ENCODE measurements at regions not wholly inside any gene's neighbourhood (a gene's known extent, or its start where the extent isn't known, plus 50 kb on each side); places are given as distances from the start of the nearest gene placed in this dataset.
"Not testable (repeated sequence)": the region's sequence is repeated elsewhere in the genome, so short reads cannot be mapped to it uniquely, and the experiment has no call there.

DNA sequence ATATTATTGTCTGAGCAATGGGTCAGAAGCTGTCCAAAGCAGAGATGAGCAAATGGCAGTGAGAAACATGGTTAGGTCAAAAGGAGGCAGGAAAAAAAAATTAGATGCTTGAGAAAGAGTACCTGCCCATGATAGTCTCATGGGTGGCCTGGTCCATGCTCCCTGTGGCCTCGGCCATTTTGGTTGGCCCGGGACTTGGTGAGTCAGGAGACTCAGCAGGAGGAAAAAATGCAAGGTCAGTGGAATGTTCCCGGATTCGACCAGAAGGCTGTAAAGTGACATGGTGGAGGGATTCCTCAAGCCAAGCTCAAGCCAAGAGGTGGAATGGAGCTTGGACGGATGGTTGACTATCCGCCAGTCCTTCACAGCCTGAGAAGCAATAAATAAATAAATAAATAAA lies 236.7 kb downstream of the ASMT start:
- DNase-seq (ENCODE audit: low read depth in 2 of 2), result no peak

DNA sequence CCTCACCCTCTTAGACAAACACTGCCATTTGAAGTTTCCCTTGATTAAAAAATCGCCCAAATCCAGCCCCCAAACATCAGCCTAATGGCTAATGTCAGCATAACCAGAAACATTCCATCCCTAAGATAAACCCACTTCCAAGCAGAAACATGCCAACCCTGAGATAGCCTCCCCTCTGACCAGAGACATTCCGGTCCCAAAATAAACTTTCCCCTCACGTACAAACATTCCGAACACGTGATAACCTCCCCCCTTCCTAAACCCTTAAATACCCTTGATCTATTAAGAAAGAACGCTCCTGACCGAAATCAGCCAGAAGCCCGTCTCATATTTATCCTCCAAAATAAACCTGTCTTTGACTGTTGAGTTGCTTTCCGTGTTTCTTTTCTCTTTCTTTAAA lies 237.2 kb downstream of the ASMT start:
- no peak for DNase-seq (ENCODE audit: low read depth in 2 of 2)

DNA sequence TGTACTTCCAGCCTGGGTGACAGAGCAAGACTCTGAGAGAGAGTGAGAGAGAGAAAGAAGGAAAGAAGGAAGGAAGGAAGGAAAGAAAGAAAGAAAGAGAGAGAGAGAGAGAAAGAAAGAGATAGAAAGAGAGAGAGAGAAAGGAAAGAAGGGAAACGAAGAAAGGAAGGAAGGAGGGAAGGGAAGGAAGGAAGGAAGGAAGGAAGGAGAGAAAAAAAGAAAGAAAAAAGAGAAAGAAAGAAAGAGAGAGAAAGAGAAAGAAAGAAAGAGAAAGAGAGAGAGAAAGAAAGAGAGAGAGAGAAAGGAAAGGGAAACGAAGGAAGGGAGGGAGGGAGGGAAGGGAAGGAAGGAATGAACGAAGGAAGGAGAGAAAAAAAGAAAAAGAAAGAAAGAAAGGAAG lies 238.6 kb downstream of the ASMT start:
- DNase-seq (ENCODE audit: low read depth in 2 of 2), result no peak

DNA sequence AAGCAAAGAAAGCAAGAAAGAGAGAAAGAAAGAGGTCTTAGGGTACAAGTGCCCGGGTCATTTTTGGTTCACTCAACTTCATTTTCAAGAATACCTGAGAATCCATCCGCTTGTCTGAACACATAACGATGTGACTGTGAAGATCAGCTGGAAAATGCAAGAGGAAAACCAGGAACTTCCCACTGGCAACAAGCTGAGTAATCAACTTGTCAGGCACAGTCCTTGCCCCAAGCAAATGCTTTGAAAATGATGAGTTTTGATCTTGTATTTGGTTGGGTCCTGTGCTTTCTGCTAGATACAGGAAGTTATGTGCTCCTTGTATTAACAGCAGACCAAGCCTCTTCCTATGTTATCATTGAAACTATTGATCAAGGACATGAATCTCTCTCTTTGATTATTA lies 239.1 kb downstream of the ASMT start:
- DNase-seq (ENCODE audit: low read depth in 2 of 2), result no peak

DNA sequence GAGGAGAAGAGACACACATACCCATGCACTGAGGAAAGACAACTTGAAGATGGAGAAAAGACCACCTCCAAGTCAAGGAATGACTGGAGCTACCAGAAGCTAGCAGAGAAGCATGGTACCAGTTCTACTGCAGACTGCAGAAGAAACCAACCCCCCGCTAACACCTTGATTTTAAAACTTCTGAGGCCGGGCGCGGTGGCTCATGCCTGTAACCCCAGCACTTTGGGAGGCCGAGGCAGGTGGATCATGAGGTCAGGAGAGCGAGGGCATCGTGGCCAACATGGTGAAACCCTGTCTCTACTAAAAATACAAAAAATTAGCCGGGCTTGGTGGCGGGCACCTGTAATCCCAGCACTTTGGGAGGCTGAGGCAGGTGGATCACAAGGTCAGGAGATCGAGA lies 240.0 kb downstream of the ASMT start:
- DNase-seq (ENCODE audit: low read depth in 2 of 2), result not testable (repeated sequence)

DNA sequence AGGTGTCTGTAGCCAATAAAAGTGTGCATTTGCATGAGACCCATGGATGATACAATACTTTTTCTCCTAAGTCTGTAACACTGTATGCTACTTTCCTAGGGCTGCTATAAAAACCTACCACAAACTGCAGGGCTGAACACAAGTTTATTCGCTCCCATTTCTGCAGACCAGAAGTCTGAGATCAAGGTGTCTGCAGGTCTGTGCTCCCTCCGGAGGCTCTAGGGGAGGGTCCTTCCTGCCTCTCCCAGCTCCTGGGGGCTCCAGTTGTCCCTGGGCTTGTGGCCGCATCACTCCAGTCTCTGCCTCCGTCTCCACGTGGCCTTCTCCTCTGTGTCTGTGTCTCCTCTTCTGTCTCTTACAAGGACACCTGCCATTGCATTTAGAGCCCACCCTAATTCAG lies 244.4 kb downstream of the ASMT start:
- DNase-seq (ENCODE audit: low read depth in 2 of 2), result not testable (repeated sequence)

DNA sequence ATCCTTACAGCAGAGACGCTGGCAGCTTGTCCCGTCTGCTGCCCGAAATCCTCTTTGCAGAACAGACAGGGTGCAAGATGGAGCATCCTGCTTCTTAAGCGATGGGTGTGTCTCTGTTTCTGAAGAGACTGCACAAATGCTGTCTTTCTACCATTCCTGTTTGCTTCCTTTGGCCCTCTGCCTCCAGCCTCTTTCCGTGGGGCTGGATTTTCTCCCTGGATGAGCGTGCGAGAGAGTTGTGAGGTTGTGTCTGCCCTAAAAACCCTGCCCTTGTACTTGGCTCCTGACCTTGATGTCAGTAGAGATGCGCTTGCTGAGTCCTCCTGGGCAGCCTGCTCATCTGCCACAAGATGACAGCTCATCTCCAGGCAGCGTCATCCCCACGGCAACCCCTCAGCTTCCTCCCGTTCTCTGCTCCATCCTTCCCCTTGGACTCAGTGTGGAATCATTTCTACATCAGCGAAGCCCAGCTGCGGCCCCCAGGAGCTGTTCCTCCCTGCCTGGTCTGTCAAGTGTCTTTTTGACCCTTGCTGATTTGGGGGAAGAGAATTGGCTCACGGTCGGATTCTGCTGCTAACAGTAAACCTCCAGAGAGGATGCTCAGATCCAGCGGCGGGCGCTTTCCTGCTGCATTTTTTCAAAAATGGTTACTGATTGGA lies 246.2 kb downstream of the ASMT start:
- DNase-seq (ENCODE audit: low read depth in 2 of 2), result no peak

DNA sequence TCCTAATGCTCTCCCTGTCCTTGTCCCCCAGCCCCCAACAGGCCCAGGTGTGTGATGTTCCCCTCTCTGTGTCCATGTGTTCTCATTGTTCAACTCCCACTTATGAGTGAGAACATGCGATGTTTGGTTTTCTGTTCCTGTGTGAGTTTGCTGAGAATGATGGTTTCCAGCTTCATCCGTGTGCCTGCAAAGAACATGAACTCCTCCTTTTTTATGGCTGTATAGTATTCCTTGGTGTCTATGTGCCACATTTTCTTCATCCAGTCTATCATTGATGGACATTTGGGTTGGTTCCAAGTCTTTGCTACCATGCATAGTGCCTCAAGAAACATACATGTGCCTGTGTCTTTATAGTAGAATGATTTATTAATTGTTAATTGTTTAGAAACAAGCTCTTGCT lies 249.1 kb downstream of the ASMT start:
- DNase-seq (ENCODE audit: low read depth in 2 of 2), result not testable (repeated sequence)

DNA sequence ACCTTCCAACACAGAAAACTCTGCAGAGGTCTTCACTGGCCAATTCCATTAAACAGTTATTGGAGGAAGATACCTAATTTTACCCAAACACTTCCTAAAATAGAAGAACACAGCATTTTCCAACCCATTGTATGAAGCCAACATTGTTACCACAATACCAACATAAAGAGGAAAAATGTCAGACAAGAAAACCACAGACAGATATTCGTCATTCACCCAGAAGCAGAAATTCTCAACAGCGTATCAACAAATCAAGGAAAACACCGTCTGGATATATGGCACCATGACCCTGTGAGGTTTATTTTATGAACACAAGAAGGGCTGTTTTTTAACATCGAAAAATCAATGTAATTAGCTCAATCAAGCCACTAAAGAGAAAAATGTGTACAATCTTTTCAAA lies 255.6 kb downstream of the ASMT start:
- DNase-seq (ENCODE audit: low read depth in 2 of 2), result no peak

DNA sequence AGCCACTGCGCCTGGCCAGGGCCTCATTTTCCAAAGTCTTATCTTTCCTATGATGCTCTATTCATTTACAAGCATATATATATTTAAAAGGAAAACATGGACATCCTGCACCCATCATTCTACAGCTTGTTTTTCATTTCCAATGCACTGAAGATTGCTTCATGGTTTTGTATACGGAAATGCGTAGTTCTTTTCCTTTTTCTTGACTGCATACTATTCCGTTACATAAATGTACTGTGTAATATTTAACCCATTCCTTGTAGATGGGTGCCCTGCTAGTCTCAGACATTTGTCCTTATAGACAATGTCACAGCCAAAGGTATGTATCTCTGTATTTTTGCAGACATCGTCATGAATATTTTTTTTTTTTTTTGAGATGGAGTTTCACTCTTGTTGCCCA lies 257.0 kb downstream of the ASMT start:
- DNase-seq (ENCODE audit: low read depth in 2 of 2), result no peak

DNA sequence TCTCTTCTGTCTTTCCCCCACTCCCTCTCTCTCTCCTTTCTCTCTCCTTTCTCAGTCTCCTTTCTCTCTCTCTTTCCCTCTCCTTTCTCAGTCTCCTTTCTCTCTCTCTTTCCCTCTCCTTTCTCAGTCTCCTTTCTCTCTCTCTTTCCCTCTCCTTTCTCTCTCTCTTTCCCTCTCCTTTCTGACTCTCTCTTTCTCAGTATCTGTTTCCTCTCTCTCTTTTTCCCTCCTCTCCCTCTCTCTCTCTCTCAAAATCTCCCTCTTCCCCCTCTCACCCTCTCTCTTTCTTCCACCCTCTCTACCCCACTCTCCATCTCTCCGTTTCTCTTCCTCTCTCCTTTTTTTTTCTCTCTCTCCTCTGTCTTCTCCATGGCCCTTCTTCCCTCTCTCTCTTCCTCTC lies 258.8 kb downstream of the ASMT start:
- no peak for DNase-seq (ENCODE audit: low read depth in 2 of 2)

DNA sequence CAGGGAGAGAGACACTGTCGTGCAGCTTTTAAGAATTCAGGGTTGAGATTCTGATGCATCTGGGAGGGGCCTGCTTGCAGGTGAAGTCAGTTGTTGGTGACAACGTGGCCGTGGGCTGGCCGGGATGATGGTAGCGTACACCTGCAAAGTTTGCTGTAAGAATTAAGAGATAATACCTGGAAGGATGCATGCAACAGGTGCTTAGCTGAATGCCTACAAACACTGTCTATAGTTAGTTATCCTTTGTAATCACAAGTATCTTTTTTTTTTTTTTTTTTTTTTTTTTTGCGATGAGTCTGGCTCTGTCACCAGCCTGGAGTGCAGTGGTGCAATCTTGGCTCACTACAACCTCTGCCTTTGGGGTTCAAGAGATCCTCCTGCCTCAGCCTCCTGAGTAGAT lies 259.6 kb downstream of the ASMT start:
- DNase-seq (ENCODE audit: low read depth in 2 of 2), result no peak

DNA sequence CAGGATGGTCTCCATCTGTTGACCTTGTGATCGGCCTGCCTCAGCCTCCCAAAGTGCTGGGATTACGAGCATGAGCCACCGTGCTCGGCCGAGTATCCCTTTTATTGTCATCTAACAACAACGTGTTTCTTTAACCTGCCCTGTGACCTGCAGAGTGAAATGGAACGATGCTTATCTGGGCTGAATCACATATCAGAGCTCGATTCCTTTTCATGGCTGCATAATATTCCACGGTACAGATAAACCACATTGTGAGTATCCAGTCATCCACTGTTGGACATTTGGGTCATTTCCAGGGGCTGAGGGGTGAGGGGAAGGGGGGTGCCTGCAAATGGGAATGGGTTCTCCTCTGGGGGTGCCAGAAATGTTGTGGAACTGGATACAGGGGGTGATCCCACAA lies 260.0 kb downstream of the ASMT start:
- DNase-seq (ENCODE audit: low read depth in 2 of 2), result no peak

DNA sequence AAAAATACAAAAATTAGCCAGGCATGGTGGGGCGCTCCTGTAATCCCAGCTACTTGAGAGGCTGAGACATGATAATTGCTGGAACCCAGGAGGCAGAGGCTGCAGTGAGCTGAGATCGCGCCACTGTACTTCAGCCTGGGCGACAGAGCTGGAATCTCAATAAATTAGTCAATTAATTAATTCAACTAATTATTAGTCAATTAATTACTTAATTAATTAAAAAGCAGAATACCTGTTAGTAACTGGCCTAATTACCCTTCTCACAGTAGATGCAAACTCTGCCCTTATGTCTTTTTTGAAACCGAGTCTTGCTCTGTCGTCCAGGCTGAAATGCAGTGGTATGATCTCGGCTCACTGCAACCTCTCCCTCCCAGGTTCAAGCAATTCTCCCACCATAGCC lies 261.2 kb downstream of the ASMT start:
- DNase-seq (ENCODE audit: low read depth in 2 of 2), result no peak

DNA sequence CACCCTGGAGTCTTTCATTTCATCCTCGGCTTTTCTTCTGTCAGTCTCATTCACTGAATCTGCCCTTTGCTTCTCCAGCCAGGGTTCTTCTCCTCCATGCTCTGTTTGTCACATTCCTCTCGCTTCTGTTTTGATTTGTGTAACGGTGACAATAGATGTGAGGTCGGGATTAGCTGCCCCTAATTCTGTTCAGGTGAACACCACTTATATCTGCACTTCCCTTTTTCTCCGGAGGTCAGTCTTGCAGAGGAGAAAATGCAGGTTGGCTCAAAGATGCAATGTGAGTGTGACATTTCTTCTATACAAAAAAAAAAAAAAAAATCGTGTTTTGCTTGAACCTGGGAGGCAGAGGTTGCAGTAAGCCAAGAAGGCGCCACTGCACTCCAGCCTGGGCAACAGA lies 262.9 kb downstream of the ASMT start:
- DNase-seq (ENCODE audit: low read depth in 2 of 2), result no peak

DNA sequence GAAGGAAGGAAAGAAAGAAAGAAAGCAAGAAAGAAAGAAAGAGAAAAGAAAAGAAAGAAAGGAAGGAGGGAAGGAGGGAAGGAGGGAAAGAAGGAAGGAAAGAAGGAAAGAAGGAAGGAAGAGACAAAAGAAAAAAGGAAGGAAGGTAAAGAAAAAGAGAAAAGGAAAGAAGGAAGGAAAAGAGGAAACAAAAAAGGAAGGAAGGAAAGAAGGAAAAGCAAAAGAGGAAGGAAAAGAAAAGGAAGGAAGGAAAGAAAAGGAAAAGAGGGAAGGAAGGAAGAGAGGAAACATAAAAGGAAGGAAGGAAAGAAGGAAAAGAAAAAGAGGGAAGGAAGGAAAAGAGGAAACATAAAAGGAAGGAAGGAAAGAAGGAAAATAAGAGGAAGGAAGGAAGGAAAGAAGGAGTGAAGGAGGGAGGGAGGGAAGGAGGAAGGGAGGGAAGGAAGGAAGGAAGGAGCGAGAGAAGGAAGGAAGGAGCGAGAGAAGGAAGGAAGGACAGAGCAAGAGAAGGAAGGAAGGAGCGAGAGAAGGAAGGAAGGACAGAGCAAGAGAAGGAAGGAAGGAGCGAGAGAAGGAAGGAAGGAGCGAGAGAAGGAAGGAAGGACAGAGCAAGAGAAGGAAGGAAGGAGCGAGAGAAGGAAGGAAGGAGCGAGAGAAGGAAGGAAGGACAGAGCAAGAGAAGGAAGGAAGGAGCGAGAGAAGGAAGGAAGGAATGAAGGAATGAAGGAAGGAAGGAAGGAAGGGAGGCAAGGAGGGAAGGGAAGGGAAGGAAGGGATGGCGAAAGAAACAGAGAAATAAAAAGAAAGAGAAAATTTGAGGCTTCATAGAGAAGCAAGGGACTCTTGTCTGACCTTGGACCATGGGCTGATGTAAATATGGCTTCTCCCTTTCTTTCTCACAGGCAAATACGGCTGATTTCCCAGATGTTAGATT lies 266.3 kb downstream of the ASMT start:
- not testable (repeated sequence) for DNase-seq (ENCODE audit: low read depth in 2 of 2)

DNA sequence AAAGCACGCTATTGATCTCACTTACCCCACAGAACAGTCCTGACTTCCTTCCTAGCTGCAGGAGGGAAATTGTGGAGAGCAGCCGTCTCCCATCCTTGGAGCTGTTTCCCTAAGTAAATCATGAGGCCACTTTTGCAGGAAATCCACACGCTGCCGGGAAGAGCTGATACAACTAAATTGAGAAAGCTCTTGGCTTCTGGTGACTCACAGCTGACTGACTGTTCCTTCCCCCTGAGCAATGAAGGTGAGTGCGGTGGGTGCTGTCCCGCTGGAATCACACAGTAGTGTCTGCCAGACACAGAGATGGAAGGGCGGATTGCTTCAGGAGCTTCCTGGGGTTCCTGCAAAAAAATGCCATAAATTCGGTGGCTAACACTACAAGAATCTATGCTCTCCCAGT lies 268.9 kb downstream of the ASMT start:
- no peak for DNase-seq (ENCODE audit: low read depth in 2 of 2)

DNA sequence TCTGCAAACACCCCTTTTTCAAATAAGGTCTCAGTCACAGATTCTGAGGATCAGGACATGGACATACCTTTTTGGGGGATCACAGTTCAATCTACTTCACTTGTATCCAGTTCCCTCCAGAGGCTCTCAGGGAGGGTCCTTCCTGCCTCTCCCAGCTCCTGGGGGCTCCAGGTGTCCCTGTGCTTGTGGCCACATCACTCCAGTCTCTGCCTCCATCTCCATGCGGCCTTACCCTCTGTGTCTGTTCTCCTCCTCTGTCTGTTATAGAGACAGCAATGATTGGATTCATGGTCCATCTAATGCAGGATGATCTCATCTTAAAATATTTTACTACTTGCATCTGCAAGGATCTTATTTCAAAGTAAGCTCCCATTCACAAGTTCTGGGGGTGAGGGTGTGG lies 269.6 kb downstream of the ASMT start:
- DNase-seq (ENCODE audit: low read depth in 2 of 2), result no peak

DNA sequence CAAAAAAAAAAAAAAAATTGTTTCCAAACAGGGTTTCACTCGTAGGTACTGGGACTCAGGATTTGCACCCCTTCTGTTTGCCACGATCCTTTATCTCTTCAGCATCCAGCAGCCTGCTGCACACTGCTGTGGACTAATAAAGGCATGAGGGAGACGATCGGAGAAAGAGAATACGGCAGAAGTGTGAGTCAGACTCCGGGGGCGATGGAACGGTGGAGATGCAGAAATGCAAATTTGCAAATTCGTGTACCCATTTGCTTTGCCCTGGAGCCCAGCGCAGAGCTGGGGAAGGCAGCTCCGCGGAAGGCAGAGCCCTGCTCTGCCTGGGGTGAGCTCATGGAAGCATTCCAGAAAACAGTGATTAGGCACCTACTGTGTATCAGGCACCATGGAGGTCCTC lies 270.3 kb downstream of the ASMT start:
- no peak for DNase-seq (ENCODE audit: low read depth in 2 of 2)

DNA sequence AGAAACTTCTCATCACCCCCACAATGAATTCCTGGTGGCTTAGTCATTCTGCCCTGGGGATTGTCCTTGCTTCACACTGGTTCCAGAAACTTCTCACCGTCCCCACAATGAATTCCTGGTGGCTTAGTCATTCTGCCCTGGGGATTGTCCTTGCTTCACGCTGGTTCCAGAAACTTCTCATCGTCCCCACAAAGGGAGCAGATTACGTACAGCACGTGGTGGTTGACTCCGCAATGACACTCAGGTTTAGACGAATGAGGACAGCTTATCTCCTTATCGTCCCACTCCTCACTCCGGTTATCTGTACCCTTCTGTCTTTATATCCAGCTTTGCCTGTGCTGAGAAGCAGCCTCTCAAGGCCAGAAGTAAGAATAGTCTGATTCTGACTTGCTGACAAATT lies 273.4 kb downstream of the ASMT start:
- DNase-seq (ENCODE audit: low read depth in 2 of 2), result not testable (repeated sequence)

DNA sequence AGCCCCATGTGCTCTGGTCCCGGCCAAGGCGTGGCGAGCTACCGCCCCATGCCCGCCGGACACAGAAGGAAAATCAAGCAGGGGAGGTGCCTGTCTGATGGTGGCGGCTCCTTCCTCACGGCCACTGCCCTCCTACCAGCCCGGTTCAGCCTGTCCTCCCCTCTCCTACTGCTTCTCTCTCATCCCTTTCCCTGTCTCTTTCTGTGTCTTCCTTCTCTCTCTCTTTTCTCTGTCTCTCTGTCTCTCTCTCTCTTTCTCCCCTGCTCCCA lies 279.1 kb downstream of the ASMT start:
- DNase-seq (ENCODE audit: low read depth in 2 of 2), result no peak

DNA sequence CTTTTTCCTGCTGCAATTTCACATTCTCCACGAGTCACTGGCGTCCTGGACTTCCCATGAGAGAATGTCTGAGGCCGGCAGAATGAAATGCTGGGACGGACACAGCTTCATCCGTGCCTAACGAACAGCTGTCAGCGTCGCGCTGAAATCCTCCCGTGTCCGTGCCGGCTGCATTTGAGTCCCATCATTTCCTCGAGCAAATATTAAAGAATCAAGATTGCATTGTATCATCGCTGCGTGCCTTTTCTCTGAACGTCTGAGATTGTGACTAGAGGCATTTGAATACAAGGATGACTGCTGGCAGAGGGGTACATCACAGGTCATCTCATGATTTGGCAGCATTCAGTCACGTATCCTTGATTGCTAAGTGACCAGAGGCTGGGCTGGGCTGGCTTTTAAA lies 279.9 kb downstream of the ASMT start:
- DNase-seq (ENCODE audit: low read depth in 2 of 2), result no peak

DNA sequence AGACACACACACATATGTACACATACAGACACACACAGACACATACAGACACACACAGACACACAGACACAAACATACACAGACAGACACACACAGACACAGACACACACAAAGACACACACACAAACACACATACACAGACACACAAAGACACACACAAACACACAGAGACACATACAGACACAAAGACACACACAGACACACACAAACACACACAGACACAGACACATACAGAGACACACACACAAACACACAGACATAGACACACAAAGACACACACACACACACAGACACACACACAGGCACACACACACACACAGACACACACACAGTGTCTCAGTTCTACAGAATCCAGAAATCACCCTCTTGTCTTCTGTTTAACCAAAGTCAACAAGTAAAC lies 280.7 kb downstream of the ASMT start:
- DNase-seq (ENCODE audit: low read depth in 2 of 2), result no peak
